Fibroblast of lung (primary cell): ENCODE measurements at regions not wholly inside any gene's neighbourhood (a gene's known extent, or its start where the extent isn't known, plus 50 kb on each side); places are given as distances from the start of the nearest gene placed in this dataset.

Experiments
- EZH2 ChIP-seq: IDR thresholded peaks from 2 replicates; pipeline ENCODE4 v1.5.1; 2012; ENCODE audit warnings: low read length, control low read depth, mild to moderate bottlenecking; ENCODE audit errors: missing control alignments
- TF ChIP-seq, protein P1 (sequence below), 2 donors: IDR thresholded peaks in 1 of 2; conservative IDR thresholded peaks in 1 of 2; 1 replicate in 1 of 2; 2 replicates in 1 of 2; pipeline ENCODE4 v1.5.1; 2011 to 2012; ENCODE audit warnings: low read length in 2 of 2, control low read depth in 1 of 2, inconsistent platforms in 1 of 2, low read depth in 1 of 2, mild to moderate bottlenecking in 1 of 2

DNA sequence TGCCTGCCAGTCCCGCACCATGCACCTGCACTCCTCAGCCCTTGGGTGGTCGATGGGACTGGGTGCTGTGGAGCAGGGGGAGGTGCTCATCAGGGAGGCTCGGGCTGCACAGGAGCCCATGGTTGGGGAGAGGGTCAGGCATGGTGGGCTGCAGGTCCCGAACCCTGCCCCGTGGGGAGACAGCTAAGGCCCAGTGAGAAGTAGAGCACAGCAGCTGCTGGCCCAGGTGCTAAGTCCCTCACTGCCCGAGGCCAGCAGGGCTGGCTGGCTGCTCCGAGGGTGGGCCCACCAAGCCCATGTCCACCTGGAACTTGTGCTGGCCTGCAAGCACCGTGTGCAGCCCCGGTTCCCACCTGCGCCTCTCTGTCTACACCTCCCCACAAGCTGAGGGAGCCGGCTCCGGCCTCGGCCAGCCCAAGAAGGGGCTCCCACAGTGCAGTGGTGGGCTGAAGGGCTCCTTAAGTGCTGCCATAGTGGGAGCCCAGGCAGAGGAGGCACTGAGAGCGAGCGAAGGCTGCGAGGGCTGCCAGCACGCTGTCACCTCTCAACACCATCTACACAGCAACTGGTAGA lies 88.5 kb upstream of the ELAVL2 start:
- TF ChIP-seq, protein P1, sequence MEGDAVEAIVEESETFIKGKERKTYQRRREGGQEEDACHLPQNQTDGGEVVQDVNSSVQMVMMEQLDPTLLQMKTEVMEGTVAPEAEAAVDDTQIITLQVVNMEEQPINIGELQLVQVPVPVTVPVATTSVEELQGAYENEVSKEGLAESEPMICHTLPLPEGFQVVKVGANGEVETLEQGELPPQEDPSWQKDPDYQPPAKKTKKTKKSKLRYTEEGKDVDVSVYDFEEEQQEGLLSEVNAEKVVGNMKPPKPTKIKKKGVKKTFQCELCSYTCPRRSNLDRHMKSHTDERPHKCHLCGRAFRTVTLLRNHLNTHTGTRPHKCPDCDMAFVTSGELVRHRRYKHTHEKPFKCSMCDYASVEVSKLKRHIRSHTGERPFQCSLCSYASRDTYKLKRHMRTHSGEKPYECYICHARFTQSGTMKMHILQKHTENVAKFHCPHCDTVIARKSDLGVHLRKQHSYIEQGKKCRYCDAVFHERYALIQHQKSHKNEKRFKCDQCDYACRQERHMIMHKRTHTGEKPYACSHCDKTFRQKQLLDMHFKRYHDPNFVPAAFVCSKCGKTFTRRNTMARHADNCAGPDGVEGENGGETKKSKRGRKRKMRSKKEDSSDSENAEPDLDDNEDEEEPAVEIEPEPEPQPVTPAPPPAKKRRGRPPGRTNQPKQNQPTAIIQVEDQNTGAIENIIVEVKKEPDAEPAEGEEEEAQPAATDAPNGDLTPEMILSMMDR (conservative IDR thresholded peaks at IDR 0.05 in 1 of 2, IDR thresholded peaks at IDR 0.05 in 1 of 2; ENCODE audit: low read depth in 1 of 2, low read length in 2 of 2) = no peak
- no peak for TF ChIP-seq EZH2
